Tibial nerve (tissue), 4 donors: ENCODE measurements at regions not wholly inside any gene's neighbourhood (a gene's known extent, or its start where the extent isn't known, plus 50 kb on each side); places are given as distances from the start of the nearest gene placed in this dataset.

Experiments used
- DNase-seq, 2 donors: peaks; one replicate each; pipeline ENCODE4 v3.0.0-alpha.2; 2019; ENCODE audit warnings: low spot score in 2 of 2
- H3K27ac ChIP-seq, 4 donors: fragments of 200-600 bp; sonication (generic) in 3 of 4; one replicate each; pipeline ENCODE4 v1.5.1; 2017 to 2019; ENCODE audit warnings: mild to moderate bottlenecking in 1 of 4
- H3K27me3 ChIP-seq, 2 donors: fragments of 200-600 bp; sonication (generic) in 1 of 2; one replicate each; pipeline versions ENCODE4 v1.5.1 to v1.6.0; 2017 to 2019
- H3K36me3 ChIP-seq, 3 donors: fragments of 200-600 bp; sonication (generic); one replicate each; pipeline ENCODE4 v1.5.1; 2018 to 2019
- H3K4me1 ChIP-seq, 4 donors: fragments of 200-600 bp; sonication (generic) in 3 of 4; one replicate each; pipeline ENCODE4 v1.5.1; 2017 to 2019
- H3K4me3 ChIP-seq, 4 donors: fragments of 200-600 bp; sonication (generic) in 3 of 4; one replicate each; pipeline ENCODE4 v1.5.1; 2017 to 2019; ENCODE audit warnings: mild to moderate bottlenecking in 1 of 4, moderate library complexity in 1 of 4
- H3K9me3 ChIP-seq, 4 donors: fragments of 200-600 bp; sonication (generic) in 3 of 4; one replicate each; pipeline ENCODE4 v1.5.1; 2017 to 2019
- CTCF ChIP-seq, 5 experiments: fragments of 200-600 bp in 3 of 5; fragments of 450-650 bp in 2 of 5; sonication (generic) in 3 of 5; IDR thresholded peaks; one replicate each; pipeline ENCODE4 v1.5.1; 2016 to 2019; ENCODE audit warnings: antibody characterized with exemption in 5 of 5, mild to moderate bottlenecking in 3 of 5, moderate library complexity in 2 of 5
- EP300 ChIP-seq, 2 donors: sonication (generic); formaldehyde crosslinking; IDR thresholded peaks; one replicate each; pipeline ENCODE4 v1.6.1; 2017; ENCODE audit warnings: antibody characterized with exemption in 2 of 2, mild to moderate bottlenecking in 1 of 2
- POLR2A ChIP-seq, 2 donors: fragments of 450-650 bp; IDR thresholded peaks; one replicate each; pipeline ENCODE4 v1.6.1; 2017; ENCODE audit warnings: antibody characterized with exemption in 2 of 2, mild to moderate bottlenecking in 2 of 2, moderate library complexity in 2 of 2
- WGBS, 2 donors: methylation state at CpG; one replicate each; pipeline ENCODE4 v1.1.5; 2018; 5-methylcytosine and 5-hydroxymethylcytosine counted together

GRCh38 chr13:78239714-78240113 is 321.1 kb upstream of the EDNRB start:
- no peaks in the 10 kb centered on the region for H3K36me3 ChIP-seq
- 33 to 38% methylated on average over 2 of the region's 2 CpGs for WGBS, 2 donors
- H3K27ac ChIP-seq: no peak overlapping the region
- no peak overlapping the region for H3K4me3 ChIP-seq
- H3K4me1 ChIP-seq: no peaks in the 10 kb centered on the region
- TF ChIP-seq POLR2A (IDR thresholded peaks at IDR 0.05) (no peak), CTCF (IDR thresholded peaks at IDR 0.05) (no peak), EP300 (IDR thresholded peaks at IDR 0.05) (no peak)
- no peaks in the 10 kb centered on the region for H3K9me3 ChIP-seq
- H3K27me3 ChIP-seq: no peaks in the 10 kb centered on the region
- no peak for DNase-seq

DNA sequence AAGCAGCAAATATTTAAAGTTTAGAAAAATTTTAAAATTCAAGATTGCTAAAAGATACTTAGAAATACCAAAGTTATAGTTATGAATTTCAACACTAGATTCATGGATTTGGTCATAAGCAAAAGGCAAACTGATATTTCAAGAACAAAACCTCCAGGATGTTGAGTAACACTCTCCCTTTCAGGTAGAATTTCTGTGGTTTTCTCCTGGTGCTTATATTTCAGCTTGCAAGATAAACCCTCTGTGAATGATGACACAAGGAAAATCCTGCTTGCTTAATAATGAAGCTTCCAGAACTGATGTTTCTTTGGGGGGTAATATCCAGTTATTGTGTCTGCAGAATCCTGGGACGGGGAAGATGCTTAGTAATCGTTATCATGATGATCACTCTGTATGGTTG is 320.3 kb upstream of the EDNRB start:
- Histone ChIP-seq H3K4me1 (no peaks in the 10 kb centered on the region), H3K36me3 (no peaks in the 10 kb centered on the region), H3K27me3 (no peaks in the 10 kb centered on the region), H3K9me3 (no peaks in the 10 kb centered on the region), H3K27ac (no peak overlapping the region), H3K4me3 (no peak overlapping the region)
- TF ChIP-seq CTCF (IDR thresholded peaks at IDR 0.05) (no peak), POLR2A (IDR thresholded peaks at IDR 0.05) (no peak), EP300 (IDR thresholded peaks at IDR 0.05) (no peak)
- 69 to 71% methylated on average over 2 of the region's 2 CpGs for WGBS, 2 donors
- DNase-seq: no peak

GRCh38 chr13:78228940-78229339 is 310.3 kb upstream of the EDNRB start:
- Histone ChIP-seq H3K4me1 (no peaks in the 10 kb centered on the region), H3K4me3 (no peak overlapping the region), H3K36me3 (no peaks in the 10 kb centered on the region), H3K27me3 (no peaks in the 10 kb centered on the region), H3K27ac (no peak overlapping the region), H3K9me3 (no peaks in the 10 kb centered on the region)
- TF ChIP-seq CTCF (IDR thresholded peaks at IDR 0.05) (no peak), EP300 (IDR thresholded peaks at IDR 0.05) (no peak), POLR2A (IDR thresholded peaks at IDR 0.05) (no peak)
- DNase-seq: no peak
- WGBS, 2 donors: 46 to 57% methylated on average over 4 of the region's 4 CpGs

DNA sequence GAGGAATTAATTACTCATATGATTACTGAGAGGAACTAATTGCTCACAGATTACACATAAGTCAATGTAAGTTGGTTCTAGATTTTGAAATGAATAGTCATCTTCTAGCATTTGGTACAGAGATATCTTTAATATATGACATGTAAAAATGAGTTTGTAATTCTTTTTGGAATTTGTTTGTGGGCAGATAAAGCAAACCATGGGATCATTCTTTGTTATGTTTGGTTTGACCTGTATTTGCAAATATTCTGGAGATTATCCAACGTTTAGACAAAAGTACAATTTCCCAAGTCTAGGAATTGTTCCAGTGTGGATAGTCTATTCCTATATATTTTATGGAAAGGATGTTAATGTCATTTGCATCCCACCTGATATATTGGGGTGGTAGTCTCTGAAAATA is 309.6 kb upstream of the EDNRB start:
- WGBS, 2 donors: 50 to 55% methylated on average over 1 of the region's 1 CpG
- Histone ChIP-seq H3K36me3 (no peaks in the 10 kb centered on the region), H3K4me3 (no peak overlapping the region), H3K27me3 (no peaks in the 10 kb centered on the region), H3K9me3 (no peaks in the 10 kb centered on the region), H3K27ac (no peak overlapping the region), H3K4me1 (no peaks in the 10 kb centered on the region)
- DNase-seq: no peak
- TF ChIP-seq CTCF (IDR thresholded peaks at IDR 0.05) (no peak), EP300 (IDR thresholded peaks at IDR 0.05) (no peak), POLR2A (IDR thresholded peaks at IDR 0.05) (no peak)

GRCh38 chr13:78227709-78228108 is 309.1 kb upstream of the EDNRB start:
- no peak for TF ChIP-seq POLR2A (IDR thresholded peaks at IDR 0.05)
- no peak for TF ChIP-seq CTCF (IDR thresholded peaks at IDR 0.05)
- no peak for TF ChIP-seq EP300 (IDR thresholded peaks at IDR 0.05)
- DNase-seq: no peak
- Histone ChIP-seq H3K36me3 (no peaks in the 10 kb centered on the region), H3K27me3 (no peaks in the 10 kb centered on the region), H3K4me1 (no peaks in the 10 kb centered on the region), H3K27ac (no peak overlapping the region), H3K4me3 (no peak overlapping the region), H3K9me3 (no peaks in the 10 kb centered on the region)
- WGBS, 2 donors: 89 to 90% methylated on average over 3 of the region's 3 CpGs
